ENCODE measurements at regions not wholly inside any gene's neighbourhood (a gene's known extent, or its start where the extent isn't known, plus 50 kb on each side); places are given as distances from the start of the nearest gene placed in this dataset.

DNA sequence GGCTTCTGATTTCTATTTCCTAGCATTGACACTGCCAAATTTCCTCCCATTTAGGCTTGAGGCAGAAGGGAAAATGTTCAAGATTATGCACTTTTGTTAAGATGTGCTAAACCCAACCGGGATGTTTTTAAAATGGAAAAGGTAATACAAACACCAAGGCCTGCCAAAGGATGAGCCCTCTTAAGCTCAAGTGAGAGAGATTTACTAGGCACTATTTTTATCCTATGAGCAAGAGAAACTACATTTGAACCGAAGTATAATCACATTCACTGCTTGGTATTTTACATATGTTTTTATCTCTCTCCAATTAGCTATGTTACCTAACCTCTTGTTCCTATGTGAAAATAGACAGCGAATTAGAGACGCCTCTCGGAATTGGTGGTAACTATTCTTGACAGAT is 295.8 kb downstream of the GABRB3 start:
- DNase-seq (ENCODE audit: low read depth): no peak

DNA sequence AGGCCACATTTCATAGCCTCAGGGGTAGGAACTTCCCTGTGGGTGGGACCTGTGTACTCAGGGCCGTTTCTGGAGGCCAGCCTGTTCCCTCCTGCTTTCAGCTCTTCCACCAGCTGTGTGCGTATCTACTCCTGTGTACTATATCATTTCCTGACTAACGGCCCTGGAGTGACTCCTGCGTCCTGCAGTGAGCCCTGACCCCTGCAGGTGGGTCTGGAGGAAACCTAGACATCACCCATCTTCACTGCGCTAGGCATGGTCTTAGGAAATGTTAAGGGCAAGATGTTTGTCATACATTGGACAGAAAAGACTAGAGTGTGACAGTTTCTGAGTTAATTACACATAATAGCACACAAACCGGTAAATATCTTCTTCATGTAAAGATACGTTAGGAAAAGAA is 297.3 kb downstream of the GABRB3 start:
- no peak for DNase-seq (ENCODE audit: low read depth)

DNA sequence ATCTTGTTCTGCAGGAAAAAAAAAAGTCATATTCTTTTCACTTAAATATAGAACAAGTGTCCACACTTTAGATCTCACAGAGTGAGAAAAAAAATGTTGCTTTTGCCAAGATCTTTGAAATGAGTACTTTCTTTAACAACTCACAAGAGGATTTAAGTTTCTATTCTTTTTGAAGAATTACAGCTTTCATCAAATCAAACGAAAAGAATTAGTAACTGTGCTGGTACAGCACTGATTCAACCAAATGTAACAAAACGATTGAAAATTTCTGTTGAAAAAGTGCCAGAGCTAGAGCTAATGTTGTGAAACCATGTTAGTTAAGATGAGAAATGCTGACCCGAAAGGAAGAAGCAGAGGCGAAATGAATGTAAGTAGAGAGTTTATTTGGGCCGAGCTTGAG is 300.2 kb downstream of the GABRB3 start:
- no peak for DNase-seq (ENCODE audit: low read depth)

DNA sequence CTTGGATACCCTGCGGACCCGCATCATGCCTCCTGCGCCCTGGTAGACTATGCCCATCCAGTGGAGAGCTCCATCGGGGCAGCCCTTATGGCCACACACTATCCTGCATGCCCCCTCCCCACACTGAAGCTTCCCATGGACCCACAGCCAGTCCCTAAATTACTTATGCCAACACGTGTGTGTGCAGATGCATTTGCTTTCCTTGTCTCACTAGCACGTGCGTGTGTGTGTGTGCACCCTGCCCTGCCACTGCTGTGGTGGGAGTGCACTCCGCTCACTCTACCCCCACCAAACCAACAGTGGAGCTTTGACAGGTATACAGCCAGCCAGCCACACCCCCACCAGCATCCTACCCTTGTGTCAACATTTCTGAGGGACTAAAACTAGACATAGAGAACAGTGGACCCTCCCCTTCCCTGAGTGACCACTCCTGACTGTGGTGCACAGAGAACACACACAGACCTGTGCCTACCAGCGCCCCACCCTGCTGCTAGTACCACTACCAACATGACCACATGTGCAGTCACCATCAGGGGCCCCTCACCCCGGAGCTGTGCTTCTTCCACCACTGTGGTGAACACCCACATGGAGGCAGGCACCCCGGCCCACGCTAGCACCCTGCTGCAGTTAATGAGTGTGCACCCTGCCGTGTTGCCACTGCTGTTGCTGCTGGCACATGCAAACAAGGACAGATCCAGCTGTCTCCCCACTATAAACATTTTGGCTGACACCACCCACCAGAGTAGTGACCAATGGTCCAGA is 310.8 kb downstream of the GABRB3 start:
- DNase-seq (ENCODE audit: low read depth): no peak

GRCh38 chr15:26460165-26460564 is 312.7 kb downstream of the GABRB3 start:
- DNase-seq (ENCODE audit: low read depth): no peak

GRCh38 chr15:26455828-26456227 is 317.0 kb downstream of the GABRB3 start:
- no peak for DNase-seq (ENCODE audit: low read depth)

DNA sequence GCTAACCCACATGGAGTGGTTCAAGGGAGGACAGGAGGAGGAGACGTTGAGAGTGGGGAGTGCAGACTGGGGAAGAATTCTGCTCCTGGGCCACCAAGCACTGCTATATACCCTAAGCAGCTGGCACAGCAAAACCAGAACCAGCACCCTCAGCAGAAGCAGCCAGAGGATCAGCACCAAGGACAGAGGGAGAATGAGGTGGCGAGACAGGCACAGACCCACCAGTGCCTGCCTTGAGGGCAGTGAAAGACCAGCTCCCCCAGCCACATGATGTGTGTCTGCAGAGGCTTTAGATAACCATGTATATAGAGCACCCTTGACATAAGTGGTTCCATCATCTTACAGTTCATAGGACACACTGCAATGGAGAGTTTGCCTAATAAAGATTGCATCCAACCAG is 319.0 kb downstream of the GABRB3 start:
- no peak for DNase-seq (ENCODE audit: low read depth)

DNA sequence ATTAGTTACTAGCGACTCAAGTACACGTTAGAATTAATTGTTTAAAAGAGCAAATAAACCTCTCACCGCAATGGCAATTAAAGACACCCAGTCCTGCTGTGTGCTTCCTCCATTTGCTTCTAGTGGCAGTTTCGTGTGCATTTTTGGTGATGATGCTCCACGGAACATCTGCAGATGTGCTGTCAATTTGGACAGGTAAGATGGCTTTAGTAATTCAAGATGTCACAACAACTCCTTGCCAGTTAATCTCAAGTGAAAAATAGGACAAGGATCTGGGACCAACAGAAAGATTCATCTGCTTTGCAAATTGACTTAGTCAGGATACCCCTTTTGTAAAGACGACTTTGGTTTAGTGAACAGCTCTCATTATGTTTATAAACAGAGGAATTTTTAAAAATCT is 320.9 kb downstream of the GABRB3 start:
- no peak for DNase-seq (ENCODE audit: low read depth)

GRCh38 chr15:26449291-26449690 is 323.6 kb downstream of the GABRB3 start:
- no peak for DNase-seq (ENCODE audit: low read depth)

GRCh38 chr15:26443321-26443720 is 329.5 kb downstream of the GABRB3 start:
- no peak for DNase-seq (ENCODE audit: low read depth)

DNA sequence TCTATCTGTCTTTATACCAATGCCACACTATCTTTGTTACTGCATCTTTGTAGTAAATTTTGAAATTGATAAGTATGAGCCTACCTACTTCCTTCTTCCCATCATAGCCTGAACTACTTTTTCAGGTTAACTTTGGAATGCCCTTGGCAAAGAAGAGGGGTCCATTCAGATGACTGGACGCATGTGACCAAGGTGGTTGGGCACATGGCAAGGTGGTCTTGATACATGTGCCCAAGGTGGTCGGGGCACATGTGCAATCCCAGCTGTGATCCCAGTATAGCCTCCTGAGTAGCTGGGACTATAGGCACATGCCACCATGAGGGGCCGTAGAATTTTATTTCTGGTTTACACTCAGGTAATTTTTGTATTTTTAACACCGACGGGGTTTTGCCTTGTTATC is 330.2 kb downstream of the GABRB3 start:
- DNase-seq (ENCODE audit: low read depth): no peak

- no peak for DNase-seq (ENCODE audit: low read depth)
Measured at GRCh38 chr15:26439681-26440080, 333.2 kb downstream of the GABRB3 start.

- DNase-seq (ENCODE audit: low read depth): no peak
Measured at GRCh38 chr15:26438718-26439117, 334.1 kb downstream of the GABRB3 start.

- DNase-seq (ENCODE audit: low read depth): no peak
Measured at GRCh38 chr15:26438316-26438715, 334.6 kb downstream of the GABRB3 start.

- DNase-seq (ENCODE audit: low read depth): no peak
Measured at GRCh38 chr15:26433818-26434217, 339.0 kb downstream of the GABRB3 start.

- DNase-seq (ENCODE audit: low read depth): no peak
Measured at GRCh38 chr15:26433060-26433459, 339.8 kb downstream of the GABRB3 start.

GRCh38 chr15:26421065-26421464 is 351.8 kb downstream of the GABRB3 start:
- DNase-seq (ENCODE audit: low read depth): no peak

- no peak for DNase-seq (ENCODE audit: low read depth)
Measured at GRCh38 chr15:26395624-26396023, 377.2 kb downstream of the GABRB3 start.

DNA sequence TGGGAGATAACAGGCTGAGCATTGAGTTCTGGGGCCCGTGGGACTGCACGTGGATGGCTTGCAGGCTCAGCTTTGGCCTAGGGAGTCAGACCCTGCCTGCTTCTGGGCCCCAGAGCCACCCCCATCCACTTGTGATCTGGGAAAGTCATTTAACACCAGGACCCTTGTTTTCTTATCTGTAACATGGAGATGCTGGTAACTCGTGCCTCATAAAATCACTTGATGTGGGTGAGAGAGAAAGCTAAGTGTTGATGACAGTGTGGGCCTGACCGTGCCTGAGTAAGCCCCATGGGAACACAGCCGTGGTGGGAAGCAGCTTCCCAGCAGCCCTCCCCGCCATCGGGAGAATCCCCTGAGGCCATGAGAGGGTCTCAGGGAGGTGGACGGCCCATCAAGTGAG is 378.1 kb downstream of the GABRB3 start:
- no peak for DNase-seq (ENCODE audit: low read depth)

- DNase-seq (ENCODE audit: low read depth): no peak
Measured at GRCh38 chr15:26392956-26393355, 379.9 kb downstream of the GABRB3 start.

DNA sequence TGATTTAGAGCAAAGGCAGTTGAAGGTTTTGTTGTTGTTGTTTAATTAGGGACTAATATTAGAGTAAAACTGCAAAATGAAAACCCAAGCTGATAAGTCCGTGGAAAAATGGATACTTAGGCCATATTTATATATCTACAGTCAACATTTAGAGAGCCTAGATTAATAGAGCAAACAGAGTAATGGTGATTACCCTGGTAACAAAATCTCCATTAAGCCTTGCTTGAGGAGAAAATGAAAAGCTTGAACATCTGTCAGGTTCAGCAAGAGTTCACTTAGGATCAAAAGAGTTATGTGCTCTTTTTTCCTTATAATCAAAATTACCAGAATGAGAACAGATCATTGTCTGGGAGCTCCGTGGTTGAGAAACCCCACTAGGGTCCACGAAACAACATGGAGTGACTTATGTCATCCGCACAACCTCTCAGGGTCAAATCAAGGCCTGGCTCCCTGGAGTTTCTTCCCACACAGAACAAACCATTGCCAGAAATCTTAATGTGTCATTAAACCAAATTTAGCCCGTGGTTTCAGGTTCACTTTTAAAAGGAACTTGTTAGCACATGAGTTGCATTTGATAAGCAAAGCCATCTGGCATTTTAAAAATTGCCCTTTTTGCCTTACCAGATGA is 381.2 kb downstream of the GABRB3 start:
- no peak for DNase-seq (ENCODE audit: low read depth)

GRCh38 chr15:26382444-26383072 is 390.3 kb downstream of the GABRB3 start:
- no peak for DNase-seq (ENCODE audit: low read depth)

- no peak for DNase-seq (ENCODE audit: low read depth)
Measured at GRCh38 chr15:26378304-26378703, 394.6 kb downstream of the GABRB3 start.

All from stimulated activated CD8-positive, alpha-beta memory T cell treated with anti-CD3 and anti-CD28 coated beads, Interleukin-4, amount 100 ng/mL, for 24 hours (primary cell).